ENCODE measurements at regions not wholly inside any gene's neighbourhood (a gene's known extent, or its start where the extent isn't known, plus 50 kb on each side); places are given as distances from the start of the nearest gene placed in this dataset.

DNA sequence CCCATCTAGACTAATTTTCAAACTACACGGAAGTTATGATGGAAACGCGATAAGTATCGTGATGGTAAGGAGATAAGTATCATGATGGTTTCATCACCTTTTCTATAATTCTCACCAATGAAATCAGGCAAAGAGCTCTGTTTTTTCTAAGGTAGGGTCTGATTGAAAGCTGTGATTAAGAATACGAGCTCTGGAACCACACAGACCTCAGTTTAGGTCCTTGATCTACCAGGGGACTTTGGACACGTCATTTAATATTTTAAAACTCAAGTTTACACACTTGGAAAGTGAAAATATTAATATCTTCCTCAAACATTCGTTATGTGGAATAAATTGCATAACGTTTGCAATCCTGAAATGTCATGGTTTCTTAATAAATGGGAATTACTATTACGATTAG is 538.2 kb upstream of the CELF2 start:
- no peak for DNase-seq

DNA sequence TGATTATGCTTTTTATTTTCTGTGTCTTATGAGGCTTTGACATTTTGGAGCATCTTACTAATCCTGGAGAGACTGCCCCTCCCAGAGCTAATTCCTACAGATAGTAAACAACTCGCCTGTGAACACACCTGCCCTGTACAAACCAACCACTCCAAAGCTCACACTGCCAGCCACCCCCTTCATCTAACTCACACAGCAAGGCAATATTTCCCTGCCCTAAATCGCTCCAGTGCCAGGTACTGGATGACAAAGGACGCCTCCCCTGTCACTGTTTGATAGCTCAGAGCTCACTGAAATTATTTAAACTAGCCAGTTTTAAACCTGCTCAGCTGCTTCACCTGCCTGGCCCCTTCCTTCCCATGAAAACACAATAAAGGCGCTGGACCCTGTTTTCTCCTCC is 535.1 kb upstream of the CELF2 start:
- no peak for DNase-seq

DNA sequence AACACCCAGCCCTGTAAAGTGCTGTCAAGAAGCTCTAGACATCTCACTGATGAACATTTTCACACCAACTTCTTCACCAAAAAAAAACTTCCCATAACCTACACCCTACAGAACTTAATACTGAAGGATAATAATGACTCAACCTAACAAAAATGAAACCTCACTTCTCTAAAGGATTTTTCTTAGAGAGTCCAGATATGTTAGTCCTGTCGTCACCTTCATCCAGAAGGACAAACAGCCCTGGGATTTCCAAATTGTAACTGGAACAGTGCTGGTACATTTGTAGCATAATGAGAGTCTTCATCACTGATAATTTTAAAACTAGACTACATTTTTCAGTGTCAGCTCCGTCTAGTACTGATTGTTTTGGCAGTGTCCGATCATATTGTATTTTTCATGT is 528.6 kb upstream of the CELF2 start:
- DNase-seq = no peak

DNA sequence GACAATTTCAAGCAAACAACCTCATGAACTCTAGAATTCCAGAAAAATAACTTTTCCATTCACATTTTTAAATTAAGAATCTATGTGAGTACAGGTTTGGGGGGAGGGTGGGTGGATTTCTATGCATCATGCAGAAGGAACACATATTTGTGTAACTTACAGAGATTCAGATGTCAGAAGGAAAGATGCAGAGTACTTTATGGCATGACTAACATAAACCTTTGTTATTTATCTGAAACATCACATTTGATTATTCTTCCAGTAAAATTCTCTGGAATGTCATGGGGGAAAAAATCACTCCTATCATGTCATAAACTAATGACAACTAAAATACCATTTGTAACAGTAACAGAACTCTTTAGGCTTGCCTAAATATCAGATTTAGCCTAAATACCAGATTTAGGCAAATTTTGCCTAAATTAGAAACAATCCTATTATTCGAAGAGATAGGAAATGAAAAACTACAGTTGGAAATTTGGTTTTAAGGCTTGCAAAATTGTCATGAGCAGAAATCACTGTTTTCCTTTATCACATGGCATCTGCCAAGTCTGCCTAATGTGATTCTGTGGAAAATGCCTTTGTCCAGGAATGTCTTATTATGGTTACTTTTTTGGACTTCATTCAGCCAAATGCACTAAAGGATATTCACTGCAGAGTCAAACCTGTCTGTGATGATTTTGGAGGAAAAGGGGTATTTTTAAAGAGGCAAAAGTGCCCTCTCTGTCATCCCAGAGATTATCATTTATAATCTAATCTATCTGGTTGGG is 527.7 kb upstream of the CELF2 start:
- no peak for DNase-seq

DNA sequence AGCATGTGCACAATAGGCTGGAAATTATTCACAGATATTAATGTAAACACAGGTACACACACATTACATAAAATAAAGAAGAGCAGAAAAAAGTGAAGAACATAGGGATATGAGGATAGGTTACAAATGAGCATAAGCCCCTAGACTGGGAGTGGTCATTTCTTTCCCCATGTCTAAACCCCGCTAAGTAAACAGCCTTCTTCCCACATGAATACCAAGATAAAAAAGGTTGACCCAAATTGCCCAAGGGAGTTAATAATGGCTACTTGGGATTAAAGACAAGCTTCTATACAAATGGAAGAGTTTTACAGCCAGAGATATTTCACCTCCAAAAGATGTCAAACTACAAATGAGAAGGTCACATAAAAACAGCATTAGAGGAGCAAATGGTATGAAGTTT is 527.1 kb upstream of the CELF2 start:
- no peak for DNase-seq

DNA sequence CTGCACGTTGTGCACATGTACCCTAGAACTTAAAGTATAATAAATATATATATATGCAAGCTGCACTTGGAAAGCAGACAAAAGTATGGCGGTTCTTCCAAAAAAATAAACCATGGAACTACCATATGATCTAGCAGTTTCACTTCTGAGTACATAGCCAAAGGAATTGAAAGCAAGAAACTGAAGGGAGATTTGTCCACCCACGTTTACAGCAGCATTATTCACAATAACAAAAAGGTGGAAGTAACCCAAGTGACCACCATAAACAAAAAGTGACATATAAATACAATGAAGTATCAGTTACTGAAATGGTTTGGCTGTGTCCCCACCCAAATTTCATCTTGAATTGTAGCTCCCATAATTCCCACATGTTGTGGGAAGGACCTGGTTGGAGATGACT is 525.3 kb upstream of the CELF2 start:
- no peak for DNase-seq

DNA sequence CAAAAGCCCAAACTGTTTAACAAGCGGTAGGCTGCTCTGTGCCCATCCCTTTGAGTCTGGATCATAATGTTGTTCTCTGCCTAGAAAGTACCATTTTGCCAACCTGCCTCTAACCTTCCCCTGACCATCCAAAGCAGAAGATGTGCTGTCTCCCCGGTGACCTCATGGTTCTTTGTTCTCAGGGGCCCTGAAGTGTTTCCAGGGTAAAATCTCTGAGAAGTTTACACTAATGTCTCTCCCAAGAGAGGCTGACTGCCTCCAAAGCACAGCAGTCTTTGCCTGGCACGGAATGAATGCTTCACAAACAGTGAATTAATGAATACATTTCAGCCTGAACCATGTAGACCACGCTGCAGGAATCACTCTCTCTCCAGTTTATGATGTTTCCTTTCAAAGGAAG is 523.8 kb upstream of the CELF2 start:
- DNase-seq = no peak

DNA sequence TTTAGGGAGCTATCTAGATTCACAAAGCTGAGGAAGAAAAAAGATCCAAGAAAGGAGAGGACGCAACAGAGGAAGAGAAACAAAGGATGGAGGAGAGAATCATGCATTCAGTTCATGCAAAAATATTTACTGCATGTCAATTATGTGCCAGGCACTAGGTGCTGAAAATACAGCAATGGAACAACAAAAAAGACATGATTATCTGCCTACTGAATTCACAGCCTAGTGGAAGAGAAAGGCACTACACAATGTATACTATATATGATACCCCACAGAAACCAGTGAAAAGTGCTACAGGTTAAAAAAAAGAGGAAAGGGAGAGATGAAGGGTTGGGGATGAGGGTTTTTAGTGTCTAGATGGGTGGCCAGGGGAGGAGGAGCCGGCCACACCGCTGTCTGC is 520.4 kb upstream of the CELF2 start:
- DNase-seq = no peak

DNA sequence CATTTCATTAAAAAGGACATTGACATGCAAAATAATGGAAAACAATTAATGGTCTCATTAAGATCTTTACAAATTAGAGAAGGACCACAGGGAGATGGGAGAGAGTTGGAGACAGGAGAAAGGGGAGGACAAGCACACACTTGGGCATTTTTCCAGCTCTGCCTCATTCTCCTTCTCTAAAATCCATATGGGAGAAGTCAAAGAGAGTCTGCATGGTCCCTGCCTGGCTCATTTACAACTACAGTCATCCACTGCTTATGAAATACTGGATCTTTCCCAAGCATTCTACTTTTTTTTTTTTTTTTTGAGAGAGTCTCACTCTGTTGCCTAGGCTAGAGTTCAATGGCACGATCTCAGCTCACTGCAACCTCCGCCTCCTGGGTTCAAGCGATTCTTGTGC is 518.9 kb upstream of the CELF2 start:
- no peak for DNase-seq

DNA sequence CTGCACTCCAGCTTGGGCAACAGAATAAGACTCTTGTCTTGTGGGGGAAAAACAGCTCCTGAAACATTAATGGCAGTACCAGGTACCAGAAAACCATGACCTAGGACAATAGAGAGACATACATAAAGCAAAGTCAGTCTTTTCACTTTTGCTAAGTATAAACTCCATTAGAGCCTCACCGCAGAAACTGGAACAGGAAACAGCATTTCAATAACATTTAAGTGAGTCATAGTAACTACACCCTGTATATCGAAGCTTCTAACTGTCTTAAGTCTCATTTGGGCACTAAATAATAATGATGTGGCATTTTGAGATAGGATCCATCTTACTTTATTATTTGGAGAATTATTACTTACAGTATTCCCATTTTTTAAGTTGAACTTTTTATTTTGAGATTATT is 517.8 kb upstream of the CELF2 start:
- no peak for DNase-seq

DNA sequence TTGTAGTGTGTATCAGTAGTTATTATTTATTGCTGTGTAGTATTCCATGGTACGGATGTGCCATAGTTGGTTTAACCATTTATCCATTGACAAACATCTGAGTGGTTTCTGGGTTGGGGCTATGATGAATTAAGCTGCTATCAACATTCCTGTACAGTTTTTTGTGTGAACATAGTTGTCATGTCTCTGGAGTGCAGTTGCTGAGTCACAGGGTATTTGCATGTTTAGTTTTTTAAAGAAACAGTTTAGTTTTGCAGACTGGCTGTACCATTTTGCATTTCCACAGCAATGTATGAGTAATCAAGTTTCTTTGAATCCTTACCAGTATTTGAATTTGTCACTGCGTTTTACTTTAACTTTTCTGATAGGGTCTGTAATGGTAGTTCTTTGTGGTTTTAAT is 516.7 kb upstream of the CELF2 start:
- DNase-seq = no peak

DNA sequence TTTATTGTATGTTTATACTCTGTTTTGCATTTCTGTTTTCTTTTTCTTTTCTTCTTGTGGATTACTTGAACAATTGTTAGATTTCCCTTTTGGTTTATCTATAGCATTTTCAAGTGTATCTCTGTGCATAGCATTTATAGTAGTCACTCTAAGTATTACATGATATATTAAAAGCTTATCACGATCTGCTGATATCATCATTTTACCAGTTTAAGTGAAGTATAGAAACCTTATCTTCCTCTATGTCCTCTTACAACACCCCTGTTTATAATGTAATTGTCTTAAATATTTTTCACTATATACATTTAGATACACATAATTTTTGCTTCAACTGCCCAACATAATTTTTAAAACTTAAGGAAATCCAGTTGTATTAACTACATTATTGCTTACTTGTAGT is 513.9 kb upstream of the CELF2 start:
- no peak for DNase-seq

DNA sequence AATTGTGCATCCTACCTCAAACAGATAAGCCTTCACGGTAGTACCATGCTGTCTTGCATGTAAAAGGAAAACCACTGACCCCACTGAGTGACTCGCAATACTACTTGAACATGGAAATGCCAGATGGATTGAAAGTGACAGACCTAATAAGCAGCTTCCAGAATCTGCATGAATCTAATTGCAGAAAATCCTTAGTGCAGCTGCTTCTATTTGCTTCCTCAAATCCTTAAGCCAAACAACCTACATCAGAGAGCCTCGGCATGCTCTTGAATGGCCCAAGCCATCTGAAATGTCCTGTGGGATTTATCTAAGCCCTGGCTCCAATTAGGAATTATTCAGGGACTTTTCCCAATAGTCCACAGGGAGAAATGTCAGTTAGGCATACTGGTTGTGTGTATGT is 509.5 kb upstream of the CELF2 start:
- DNase-seq = no peak

DNA sequence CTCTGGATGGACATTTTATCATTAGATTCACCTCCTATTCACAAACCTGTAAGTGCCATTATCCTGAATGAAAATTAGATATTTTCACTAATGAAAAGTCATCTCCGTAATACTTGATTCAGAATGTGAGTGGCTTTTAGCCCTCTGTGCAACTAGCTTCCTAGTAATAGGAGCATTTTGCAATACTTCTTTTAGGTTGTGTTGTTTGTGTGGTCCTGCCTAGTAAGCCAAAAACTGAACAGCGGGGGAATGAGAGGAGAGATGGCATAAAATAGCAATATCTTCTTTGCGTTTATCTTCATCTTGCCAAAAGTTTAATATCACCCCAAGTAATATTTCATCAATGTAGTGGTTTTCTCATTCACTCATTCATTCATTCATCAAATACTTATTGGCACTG is 507.5 kb upstream of the CELF2 start:
- DNase-seq = no peak

DNA sequence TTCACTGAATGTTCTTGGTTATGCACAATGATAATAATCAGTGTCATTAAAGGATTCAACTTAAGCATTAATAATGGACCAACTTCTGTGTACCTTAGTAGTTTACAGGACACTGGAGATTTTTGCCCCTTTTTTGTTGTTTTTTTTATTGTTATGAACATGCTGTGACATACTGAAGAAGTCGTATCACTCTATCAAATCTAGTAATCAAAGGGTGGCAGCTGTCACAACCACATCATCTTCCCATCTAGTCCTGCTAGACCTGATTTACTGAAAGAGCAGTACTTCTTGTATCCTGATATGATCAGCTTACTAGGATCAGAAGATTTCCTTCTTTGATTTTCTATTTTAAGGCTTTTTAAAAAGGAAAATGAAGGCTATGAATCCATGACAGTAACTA is 504.6 kb upstream of the CELF2 start:
- no peak for DNase-seq

DNA sequence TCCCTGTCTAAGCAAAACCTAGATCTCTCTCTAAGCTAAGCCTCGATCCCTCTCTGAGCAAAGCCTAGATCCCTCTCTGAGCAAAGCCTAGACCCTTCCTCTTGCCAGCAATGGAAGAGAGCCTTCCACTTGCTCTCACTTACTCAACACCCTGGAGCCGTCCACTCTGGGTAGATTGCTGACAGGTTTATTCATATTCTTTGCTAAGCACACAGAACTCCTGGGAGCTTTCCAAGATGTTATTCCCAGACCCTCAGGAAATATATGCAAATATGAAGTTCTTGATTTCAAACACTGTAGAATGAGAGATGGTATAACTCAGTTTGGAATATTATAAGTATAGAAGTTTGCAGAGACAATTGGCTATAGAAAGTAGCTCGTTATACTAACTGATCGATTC is 503.8 kb upstream of the CELF2 start:
- no peak for DNase-seq

DNA sequence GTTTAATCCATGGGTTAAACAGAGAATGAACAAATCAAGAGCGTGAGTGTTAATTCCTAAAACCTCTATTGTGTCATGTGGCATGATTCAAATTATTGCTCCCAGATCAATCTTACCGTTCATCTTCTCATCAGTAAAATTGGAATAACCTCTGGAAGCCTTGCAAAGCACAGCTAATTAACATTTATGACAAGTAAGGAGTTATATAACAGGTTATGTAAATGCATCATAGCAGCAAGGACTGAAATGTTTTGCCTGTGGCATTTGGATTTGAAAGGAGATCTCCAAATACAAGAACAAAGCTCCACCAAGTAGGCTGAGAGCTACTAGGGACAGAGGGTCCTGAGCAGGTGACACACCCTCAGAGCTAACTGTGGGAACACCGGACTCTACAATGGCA is 502.9 kb upstream of the CELF2 start:
- no peak for DNase-seq

DNA sequence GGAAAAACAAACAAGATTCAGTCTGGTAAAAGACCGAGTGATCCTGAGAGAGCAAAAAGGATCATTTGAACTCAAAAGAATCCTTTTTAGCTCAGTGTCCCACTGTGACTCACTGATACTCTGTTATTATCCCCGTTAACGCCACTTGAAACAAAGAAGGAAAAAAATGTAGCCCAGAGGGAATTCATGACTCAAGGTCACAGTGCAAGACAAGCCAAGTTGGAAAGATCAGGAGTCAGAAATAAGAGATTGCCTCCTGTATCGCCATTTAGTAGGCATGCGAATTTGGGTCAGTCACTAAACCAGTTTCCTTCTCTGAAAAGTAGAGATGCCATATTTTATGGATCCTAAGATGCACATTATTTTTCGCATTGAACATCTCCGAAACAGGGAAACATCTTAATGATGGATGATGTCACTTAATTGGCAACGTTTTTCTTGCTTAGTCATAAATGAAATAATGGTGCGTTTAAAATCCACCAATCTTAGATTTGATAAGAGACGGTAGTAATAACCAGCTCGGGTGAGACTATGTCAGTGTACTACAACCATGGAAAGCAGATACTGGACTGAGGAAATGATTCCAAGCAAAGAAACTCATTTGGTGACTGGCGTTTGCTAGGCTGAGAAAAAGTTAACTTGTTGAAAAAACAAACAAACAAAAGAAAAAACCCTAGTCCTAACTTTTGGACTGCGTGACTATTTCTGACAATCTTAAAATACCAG is 502.0 kb upstream of the CELF2 start:
- DNase-seq = no peak

DNA sequence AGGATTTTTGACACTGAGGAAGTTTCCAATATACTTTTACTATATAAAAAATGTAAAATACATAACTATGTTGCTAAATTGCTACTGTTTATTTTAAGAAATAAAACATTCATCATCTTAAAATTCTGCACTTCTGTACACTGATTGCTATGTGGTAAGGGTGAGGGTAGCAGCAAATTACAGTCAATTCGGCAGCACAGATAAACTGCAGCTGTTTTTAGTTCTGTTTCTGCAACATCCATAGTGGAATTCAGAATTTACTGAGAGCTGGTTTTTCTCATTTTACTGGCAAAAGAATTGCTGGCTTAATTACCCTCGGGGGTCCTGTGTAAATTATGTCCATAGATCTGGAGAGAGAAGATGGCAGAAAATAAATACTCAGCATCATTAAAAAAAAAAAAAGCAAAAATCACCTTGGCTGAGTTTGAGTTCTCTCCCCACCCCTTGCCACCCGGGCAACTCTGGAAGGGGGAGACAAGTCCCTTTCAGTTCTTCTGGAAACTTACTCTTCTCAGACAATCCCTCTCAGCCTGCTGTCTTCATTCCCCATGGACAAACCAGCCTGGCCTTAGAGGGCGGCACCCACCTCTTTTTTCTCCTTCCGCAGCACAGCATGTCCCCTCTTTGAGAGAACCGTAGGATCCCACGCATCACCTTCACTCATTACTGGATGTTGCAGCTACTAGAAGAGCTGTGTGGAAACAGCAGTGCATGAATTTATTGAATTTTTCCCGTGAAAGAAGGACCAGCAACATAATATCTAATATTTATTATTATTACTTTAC is 501.1 kb upstream of the CELF2 start:
- no peak for DNase-seq

DNA sequence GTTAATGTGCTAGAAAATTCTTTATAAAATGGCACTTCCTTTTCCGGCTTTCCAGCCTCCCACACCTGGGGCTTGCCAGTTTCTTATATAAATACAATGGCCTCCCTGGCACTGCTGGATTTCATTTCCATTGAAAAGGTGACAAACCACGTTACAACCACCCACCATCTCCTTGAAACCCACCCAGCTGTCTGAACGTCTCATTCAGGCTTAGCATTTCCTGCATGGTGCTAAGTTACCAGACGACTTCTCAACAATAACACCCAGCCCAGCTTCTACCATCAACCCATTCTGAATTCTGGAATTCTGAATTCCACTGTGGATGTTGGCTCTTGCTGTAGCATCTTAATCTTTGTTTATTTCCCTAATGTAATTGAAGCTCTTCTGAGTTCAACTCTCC is 499.8 kb upstream of the CELF2 start:
- no peak for DNase-seq

DNA sequence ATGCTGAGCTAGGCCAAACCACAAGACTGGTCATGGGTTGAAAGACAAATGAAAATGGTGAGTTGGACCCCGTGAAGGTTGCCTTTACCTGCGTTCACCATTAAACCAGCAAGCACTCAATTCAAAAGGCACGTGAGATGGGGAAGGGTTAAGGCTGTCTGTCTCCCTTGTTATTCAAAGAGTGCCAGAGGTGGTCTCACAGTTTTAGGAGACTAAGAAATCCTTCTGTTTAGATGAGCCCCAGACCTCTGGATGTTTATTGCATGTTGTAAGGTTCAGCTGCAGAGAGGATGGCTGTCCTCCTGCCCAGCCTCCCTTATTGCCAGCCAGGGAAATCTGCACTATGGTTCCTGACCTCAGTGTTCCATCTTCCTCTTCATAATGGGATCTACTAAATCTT is 498.0 kb upstream of the CELF2 start:
- DNase-seq = no peak

DNA sequence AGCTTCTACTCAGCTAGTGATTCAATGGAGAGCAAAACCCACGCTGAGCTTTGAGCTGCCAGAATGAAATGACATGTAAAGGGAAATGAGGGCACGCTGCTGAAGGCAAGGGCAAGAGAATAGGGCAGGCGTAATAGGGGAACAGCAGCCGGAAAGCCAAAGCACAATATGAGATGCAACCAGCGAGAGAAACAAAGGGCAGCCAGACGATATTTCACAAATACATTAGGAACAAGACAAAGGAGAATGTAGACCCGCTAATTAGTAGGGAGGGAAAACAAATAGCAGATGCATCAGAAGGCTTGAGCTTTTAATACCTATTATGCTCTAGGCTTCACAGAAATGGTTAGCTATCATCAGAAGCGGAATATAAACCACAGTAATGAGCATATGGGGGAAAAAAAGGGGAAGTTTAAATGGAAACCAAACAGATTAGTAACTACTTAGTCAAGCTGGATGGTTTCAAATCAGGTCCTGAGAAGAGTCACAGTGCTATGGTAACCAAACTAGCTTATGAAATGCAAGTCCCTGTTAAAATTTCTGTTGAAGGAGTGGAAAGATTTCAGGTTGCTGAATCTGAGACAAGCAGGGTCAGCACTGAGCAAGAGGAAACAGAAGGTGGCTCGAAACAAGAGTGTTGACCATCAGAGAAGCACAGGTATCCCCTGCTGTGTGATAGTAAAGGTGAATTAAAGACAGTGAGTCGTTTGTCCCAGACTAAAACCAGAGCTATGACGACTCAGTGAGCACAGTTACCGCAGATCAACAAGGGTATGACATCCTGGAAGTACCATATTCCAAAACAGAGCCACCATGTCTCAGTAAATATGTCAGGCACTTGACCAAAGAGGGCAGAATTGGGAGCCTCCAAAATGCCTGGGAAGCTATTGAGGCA is 496.9 kb upstream of the CELF2 start:
- no peak for DNase-seq

DNA sequence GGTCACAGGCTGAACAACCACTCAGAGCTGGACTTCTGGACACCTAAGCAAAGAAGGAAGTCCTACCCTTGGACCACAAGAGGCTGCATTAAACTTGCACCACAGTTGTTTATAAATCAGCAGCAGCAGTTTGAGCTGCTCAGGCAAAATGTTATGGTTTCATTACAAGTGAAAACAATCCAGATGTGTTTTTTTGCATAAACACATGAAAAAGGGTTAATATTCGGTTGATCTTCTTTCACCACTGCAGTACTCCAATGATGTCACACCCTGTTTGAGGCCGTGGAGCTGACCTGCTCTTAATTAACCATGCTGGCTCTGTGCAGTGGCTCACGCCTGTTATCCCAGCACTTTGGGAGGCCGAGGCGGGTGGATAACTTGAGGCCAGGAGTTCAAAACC is 490.8 kb upstream of the CELF2 start:
- DNase-seq = no peak
